ENCODE measurements at regions not wholly inside any gene's neighbourhood (a gene's known extent, or its start where the extent isn't known, plus 50 kb on each side); places are given as distances from the start of the nearest gene placed in this dataset.

GRCh38 chr16:79468631-79469030 lies 131.9 kb downstream of the MAF start:
- BruUV-seq (replicated peaks): no TSS peak
- no peaks in the 10 kb centered on the region for H3K36me3 ChIP-seq (ENCODE audit: control insufficient read depth in 1 of 2, insufficient read depth in 2 of 2, low read length in 2 of 2)
- no peaks in the 10 kb centered on the region for H4K20me1 ChIP-seq (ENCODE audit: insufficient read depth)
- peaks cover 25 to 51% of the 10 kb centered on the region in 2 experiments; a peak in 2 of 4 replicates for H3K9me3 ChIP-seq (ENCODE audit: control insufficient read depth in 1 of 2, insufficient read depth in 1 of 2, low read depth in 1 of 2, low read length in 2 of 2)
- ATAC-seq (no peak), DNase-seq (ENCODE audit: low read depth, low spot score) (no peak)
- H3K4me2 ChIP-seq (ENCODE audit: low read length): no peak overlapping the region
- no peak overlapping the region for H3K4me3 ChIP-seq (replicated peaks in 1 of 2; ENCODE audit: low read depth in 1 of 2, low read length in 2 of 2)
- intact Hi-C loops (cut with micrococcal nuclease): no loop called here
- ChIA-PET POLR2A (no interaction called here), CTCF (no interaction called here), RAD21 (ENCODE audit: low non-redundant PET in 1 of 2, low total read pairs in 2 of 2, uncharacterized antibody in 2 of 2, unreplicated experiment in 2 of 2) (no interaction called here)
- H3K4me1 ChIP-seq (ENCODE audit: control insufficient read depth in 1 of 2, insufficient read depth in 2 of 2, low read length in 2 of 2): no peaks in the 10 kb centered on the region
- no peak overlapping the region for H3K27ac ChIP-seq (ENCODE audit: low read depth, low read length)
- H3K9me2 ChIP-seq (ENCODE audit: insufficient read depth): no peaks in the 10 kb centered on the region
- H3K27me3 ChIP-seq (ENCODE audit: insufficient read depth, low read length): no peaks in the 10 kb centered on the region
- no peak overlapping the region for H2AFZ ChIP-seq (ENCODE audit: low read depth, low read length, poor library complexity, severe bottlenecking)
- no peaks in the 10 kb centered on the region for H3K79me2 ChIP-seq (ENCODE audit: insufficient read depth, low read length)
- no peak overlapping the region for H3K9ac ChIP-seq (ENCODE audit: low read length)
- TF ChIP-seq REST (IDR thresholded peaks at IDR 0.05; ENCODE audit: low read depth) (no peak), SIN3A (IDR thresholded peaks at IDR 0.05; ENCODE audit: low read depth) (no peak), ZFX (IDR thresholded peaks at IDR 0.05) (no peak), CEBPB (IDR thresholded peaks at IDR 0.05; ENCODE audit: low read depth) (no peak), ELF1 (IDR thresholded peaks at IDR 0.05; ENCODE audit: borderline replicate concordance, low read depth) (no peak), SP1 (IDR thresholded peaks at IDR 0.05; ENCODE audit: low read depth) (no peak), EGR1 (IDR thresholded peaks at IDR 0.05; ENCODE audit: low read depth) (no peak)
- TF ChIP-seq, protein P1, sequence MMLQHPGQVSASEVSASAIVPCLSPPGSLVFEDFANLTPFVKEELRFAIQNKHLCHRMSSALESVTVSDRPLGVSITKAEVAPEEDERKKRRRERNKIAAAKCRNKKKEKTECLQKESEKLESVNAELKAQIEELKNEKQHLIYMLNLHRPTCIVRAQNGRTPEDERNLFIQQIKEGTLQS (IDR thresholded peaks at IDR 0.05): no peak
- TF ChIP-seq, protein P2, sequence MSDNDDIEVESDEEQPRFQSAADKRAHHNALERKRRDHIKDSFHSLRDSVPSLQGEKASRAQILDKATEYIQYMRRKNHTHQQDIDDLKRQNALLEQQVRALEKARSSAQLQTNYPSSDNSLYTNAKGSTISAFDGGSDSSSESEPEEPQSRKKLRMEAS (IDR thresholded peaks at IDR 0.05): no peak
